ENCODE measurements at regions not wholly inside any gene's neighbourhood (a gene's known extent, or its start where the extent isn't known, plus 50 kb on each side); places are given as distances from the start of the nearest gene placed in this dataset.

- TF ChIP-seq CTCF (IDR thresholded peaks at IDR 0.05) = no peak
- TF ChIP-seq POLR2A (IDR thresholded peaks at IDR 0.05) = no peak
Observed at GRCh38 chr4:157889788-157890187, 283.0 kb downstream of the GASK1B start.
